ENCODE measurements at regions not wholly inside any gene's neighbourhood (a gene's known extent, or its start where the extent isn't known, plus 50 kb on each side); places are given as distances from the start of the nearest gene placed in this dataset.
A peak's percentile ranks its signal among the peaks of the same experiment; 100 is the strongest.

DNA sequence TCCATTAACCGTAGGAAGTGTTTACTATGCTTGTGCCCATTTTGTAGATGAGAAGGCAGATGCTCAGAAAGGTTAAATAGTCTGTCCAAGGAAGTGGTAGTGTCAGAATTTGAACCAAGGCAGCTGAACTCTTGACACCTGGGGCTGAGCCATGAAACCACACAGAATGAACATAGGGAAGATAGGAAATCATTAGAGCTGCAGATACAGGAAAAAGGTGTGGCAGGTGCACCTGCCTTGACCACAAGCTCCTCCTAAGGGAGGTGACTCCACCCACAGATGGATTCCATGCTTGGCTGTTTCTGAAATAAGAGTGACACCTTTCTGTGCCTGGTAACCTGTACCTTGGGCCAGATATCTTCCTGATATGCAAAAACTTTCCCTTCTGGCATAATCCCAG is 69.9 kb upstream of the IGSF21 start:
- no peaks in the 10 kb centered on the region for H3K36me3 ChIP-seq (ENCODE audit: low read depth)
- intact Hi-C loops (cut with DNase I, micrococcal nuclease) = no loop called here
- H3K9me3 ChIP-seq = no peaks in the 10 kb centered on the region
- ATAC-seq = peak; percentile 50
- H3K4me3 ChIP-seq = no peak overlapping the region
- H3K4me1 ChIP-seq (ENCODE audit: low read depth) = no peaks in the 10 kb centered on the region
- peak in 1 of 3 donors; percentile 2 for DNase-seq
- TF ChIP-seq, protein P1, sequence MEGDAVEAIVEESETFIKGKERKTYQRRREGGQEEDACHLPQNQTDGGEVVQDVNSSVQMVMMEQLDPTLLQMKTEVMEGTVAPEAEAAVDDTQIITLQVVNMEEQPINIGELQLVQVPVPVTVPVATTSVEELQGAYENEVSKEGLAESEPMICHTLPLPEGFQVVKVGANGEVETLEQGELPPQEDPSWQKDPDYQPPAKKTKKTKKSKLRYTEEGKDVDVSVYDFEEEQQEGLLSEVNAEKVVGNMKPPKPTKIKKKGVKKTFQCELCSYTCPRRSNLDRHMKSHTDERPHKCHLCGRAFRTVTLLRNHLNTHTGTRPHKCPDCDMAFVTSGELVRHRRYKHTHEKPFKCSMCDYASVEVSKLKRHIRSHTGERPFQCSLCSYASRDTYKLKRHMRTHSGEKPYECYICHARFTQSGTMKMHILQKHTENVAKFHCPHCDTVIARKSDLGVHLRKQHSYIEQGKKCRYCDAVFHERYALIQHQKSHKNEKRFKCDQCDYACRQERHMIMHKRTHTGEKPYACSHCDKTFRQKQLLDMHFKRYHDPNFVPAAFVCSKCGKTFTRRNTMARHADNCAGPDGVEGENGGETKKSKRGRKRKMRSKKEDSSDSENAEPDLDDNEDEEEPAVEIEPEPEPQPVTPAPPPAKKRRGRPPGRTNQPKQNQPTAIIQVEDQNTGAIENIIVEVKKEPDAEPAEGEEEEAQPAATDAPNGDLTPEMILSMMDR (IDR thresholded peaks at IDR 0.05) = no peak

DNA sequence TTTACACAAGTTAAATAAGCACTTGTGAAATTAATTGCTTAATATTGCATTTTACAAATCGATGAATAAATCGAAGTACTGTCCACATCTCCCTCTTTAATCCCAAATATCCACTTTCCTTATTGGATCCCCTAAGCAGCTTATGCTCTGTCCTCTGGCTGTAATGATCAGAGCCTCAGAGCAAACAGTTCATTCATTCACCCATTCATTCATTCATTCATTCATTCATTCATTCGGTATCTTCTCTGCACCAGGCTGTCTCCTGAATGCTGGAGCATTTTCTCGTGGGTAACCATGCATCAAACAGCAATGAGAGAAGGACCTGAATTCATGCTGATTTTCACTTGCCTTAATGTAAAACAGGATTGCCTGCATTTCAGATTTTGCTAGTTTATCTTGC is 69.5 kb upstream of the IGSF21 start:
- no peaks in the 10 kb centered on the region for H3K9me3 ChIP-seq
- no peak overlapping the region for H3K4me3 ChIP-seq
- no peaks in the 10 kb centered on the region for H3K4me1 ChIP-seq (ENCODE audit: low read depth)
- intact Hi-C loops (cut with DNase I, micrococcal nuclease) = no loop called here
- TF ChIP-seq, protein P1 (IDR thresholded peaks at IDR 0.05) = no peak
- DNase-seq = no peak
- no peak for ATAC-seq
- no peaks in the 10 kb centered on the region for H3K36me3 ChIP-seq (ENCODE audit: low read depth)

DNA sequence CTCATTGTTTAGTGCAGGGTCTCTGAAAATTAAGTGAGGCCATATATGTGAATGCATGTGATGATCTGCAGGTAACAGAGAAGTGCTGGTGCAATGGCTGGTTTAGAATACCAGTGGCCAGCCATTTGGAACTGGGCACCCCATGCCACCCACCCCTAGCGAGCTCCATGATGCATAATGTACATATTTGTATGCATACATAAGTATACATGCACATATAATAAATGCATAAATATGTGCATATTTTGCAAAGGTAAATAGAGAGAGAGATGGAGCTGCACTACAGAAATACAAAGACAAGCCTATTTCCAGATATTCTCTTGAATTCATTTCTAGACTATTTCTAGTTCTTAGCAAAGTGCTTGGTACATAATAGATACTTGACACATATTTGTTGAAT is 68.5 kb upstream of the IGSF21 start:
- Histone ChIP-seq H3K9me3 (no peaks in the 10 kb centered on the region), H3K4me3 (no peak overlapping the region), H3K36me3 (ENCODE audit: low read depth) (no peaks in the 10 kb centered on the region), H3K4me1 (ENCODE audit: low read depth) (no peaks in the 10 kb centered on the region)
- intact Hi-C loops (cut with DNase I, micrococcal nuclease) = no loop called here
- ATAC-seq (no peak), DNase-seq (no peak)
- TF ChIP-seq, protein P1 (IDR thresholded peaks at IDR 0.05) = no peak

DNA sequence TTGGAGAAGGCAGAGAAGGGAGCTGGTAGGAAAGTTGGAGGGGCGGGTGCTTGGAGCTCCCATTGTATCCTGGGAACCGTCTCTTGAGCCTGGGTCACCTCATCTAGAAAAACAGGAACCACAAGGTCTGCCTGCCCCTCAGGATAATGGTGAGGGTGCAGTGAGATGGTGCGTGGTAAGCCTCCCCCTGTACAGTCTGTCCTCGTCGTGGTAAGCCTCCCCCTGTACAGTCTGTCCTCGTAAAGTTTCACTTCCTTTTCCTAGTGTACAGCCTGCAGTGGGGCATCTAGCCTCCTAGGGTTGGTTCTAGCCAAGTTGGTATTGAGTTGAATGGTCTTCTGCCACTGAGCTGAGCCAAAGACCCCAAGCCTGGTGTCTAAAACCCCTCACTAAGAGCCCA is 66.5 kb upstream of the IGSF21 start:
- DNase-seq (no peak), ATAC-seq (peak; percentile 66)
- H3K4me3 ChIP-seq = no peak overlapping the region
- H3K36me3 ChIP-seq (ENCODE audit: low read depth) = no peaks in the 10 kb centered on the region
- TF ChIP-seq, protein P1 (IDR thresholded peaks at IDR 0.05) = no peak
- no peaks in the 10 kb centered on the region for H3K4me1 ChIP-seq (ENCODE audit: low read depth)
- no peaks in the 10 kb centered on the region for H3K9me3 ChIP-seq
- intact Hi-C loops (cut with DNase I, micrococcal nuclease) = no loop called here

DNA sequence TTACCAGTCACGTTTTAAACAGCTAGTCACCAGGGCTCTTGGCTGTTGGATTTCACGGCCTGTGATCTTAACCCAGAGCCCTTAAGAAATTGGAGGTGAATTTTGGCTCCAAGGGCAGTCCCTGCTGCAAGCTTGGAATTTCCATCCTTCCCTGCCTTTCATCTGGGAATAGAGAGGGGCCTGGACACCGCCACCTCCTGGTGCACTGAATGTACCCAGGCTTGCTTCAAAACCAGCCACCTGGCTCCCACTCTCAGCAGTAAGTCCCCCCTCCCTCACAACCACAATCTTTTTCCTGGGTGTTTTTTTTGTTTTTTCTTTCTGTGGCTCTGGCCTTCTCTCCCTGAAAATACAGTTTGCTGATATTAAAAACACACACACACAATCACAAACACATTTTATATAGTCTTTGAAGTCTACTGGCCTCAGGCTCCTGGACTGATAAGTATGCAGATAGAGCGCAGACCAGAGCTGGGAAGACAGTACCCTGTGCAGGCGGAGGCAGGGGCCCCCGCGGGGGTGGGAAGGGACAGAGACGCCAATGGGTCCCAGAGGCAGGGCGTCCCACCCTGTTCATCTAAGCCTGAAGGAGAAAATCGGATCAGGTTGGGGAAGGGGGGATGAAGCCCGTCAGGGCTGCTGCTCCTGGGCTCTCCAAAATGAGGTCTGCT is 65.8 kb upstream of the IGSF21 start:
- no peaks in the 10 kb centered on the region for H3K9me3 ChIP-seq
- DNase-seq (no peak), ATAC-seq (no peak)
- no peak overlapping the region for H3K4me3 ChIP-seq
- intact Hi-C loops (cut with DNase I, micrococcal nuclease) = no loop called here
- H3K36me3 ChIP-seq (ENCODE audit: low read depth) = no peaks in the 10 kb centered on the region
- no peaks in the 10 kb centered on the region for H3K4me1 ChIP-seq (ENCODE audit: low read depth)
- TF ChIP-seq, protein P1 (IDR thresholded peaks at IDR 0.05) = no peak

DNA sequence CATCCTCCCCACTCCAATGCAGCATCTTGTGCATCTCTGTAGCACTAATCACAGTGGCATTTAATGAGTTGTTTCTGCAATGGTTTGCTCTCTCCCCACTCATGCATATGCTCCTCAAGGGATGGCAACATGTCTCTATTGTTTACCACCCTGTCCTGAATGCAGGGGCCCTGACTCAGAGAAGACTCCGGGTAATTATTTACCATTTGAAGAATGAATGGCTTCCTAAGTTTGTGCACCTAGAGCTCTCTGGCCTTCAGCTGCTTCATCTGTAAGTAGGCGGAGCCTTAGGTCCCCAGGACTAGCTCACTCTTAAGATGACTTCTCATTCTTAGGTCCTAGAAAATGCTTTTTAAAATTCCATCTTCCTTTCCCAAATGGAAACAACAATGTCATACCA is 63.7 kb upstream of the IGSF21 start:
- ATAC-seq (no peak), DNase-seq (no peak)
- TF ChIP-seq, protein P1 (IDR thresholded peaks at IDR 0.05) = no peak
- no peaks in the 10 kb centered on the region for H3K36me3 ChIP-seq (ENCODE audit: low read depth)
- intact Hi-C loops (cut with DNase I, micrococcal nuclease) = no loop called here
- H3K4me3 ChIP-seq = no peak overlapping the region
- no peaks in the 10 kb centered on the region for H3K4me1 ChIP-seq (ENCODE audit: low read depth)
- no peaks in the 10 kb centered on the region for H3K9me3 ChIP-seq
